PC-3 (cell line): ENCODE measurements at regions not wholly inside any gene's neighbourhood (a gene's known extent, or its start where the extent isn't known, plus 50 kb on each side); places are given as distances from the start of the nearest gene placed in this dataset.

Experiments
- CTCF ChIP-seq: fragments of 300-600 bp; sonication (generic); conservative IDR thresholded peaks from 2 replicates; pipeline ENCODE4 v1.5.1; 2017; ENCODE audit warnings: antibody characterized with exemption, low read depth, mild to moderate bottlenecking, low read length
- EZH2 ChIP-seq: fragments of 300-600 bp; sonication (generic); IDR thresholded peaks from one replicate; pipeline ENCODE4 v1.6.1; 2017; ENCODE audit warnings: antibody characterized with exemption, mild to moderate bottlenecking, low read length; ENCODE audit not compliant: unreplicated experiment
- EZH2phosphoT487 ChIP-seq: fragments of 300-600 bp; sonication (generic); IDR thresholded peaks from 2 replicates; pipeline ENCODE4 v1.6.1; 2018; ENCODE audit warnings: mild to moderate bottlenecking, antibody characterized with exemption, low read length, borderline replicate concordance

GRCh38 chr6:98775205-98775604, 59.2 kb upstream of the POU3F2 start:
- TF ChIP-seq CTCF (no peak), EZH2 (no peak), EZH2phosphoT487 (no peak)
